ENCODE measurements at regions not wholly inside any gene's neighbourhood (a gene's known extent, or its start where the extent isn't known, plus 50 kb on each side); places are given as distances from the start of the nearest gene placed in this dataset.

- H3K27ac ChIP-seq, result peak overlapping the region; percentile 24
- DNase-seq (ENCODE audit: low spot score), result no peak
- no peak for TF ChIP-seq CTCF (IDR thresholded peaks at IDR 0.05)
- no peak overlapping the region for H3K4me3 ChIP-seq
These were observed 64.6 kb upstream of the FOXN2 start for GRCh38 chr2:48249631-48250473.

GRCh38 chr2:48250474-48250844 is 64.0 kb upstream of the FOXN2 start:
- DNase-seq (ENCODE audit: low spot score), result no peak
- Histone ChIP-seq H3K4me3 (no peak overlapping the region), H3K27ac (no peak overlapping the region)
- TF ChIP-seq CTCF (IDR thresholded peaks at IDR 0.05), result no peak

GRCh38 chr2:48250943-48251342 is 63.5 kb upstream of the FOXN2 start:
- no peak overlapping the region for H3K4me3 ChIP-seq
- no peak overlapping the region for H3K27ac ChIP-seq
- TF ChIP-seq CTCF (IDR thresholded peaks at IDR 0.05), result no peak
- no peak for DNase-seq (ENCODE audit: low spot score)

- Histone ChIP-seq H3K27ac (no peak overlapping the region), H3K4me3 (no peak overlapping the region)
- TF ChIP-seq CTCF (IDR thresholded peaks at IDR 0.05), result no peak
- DNase-seq (ENCODE audit: low spot score), result no peak
These were observed 62.9 kb upstream of the FOXN2 start for GRCh38 chr2:48251437-48252148.

GRCh38 chr2:48253301-48253700 is 61.2 kb upstream of the FOXN2 start:
- TF ChIP-seq CTCF (IDR thresholded peaks at IDR 0.05), result no peak
- no peak overlapping the region for H3K27ac ChIP-seq

GRCh38 chr2:48254839-48255238 is 59.6 kb upstream of the FOXN2 start:
- no peak overlapping the region for H3K4me3 ChIP-seq
- TF ChIP-seq CTCF (IDR thresholded peaks at IDR 0.05), result no peak
- no peak for DNase-seq (ENCODE audit: low spot score)
- H3K27ac ChIP-seq, result no peak overlapping the region

More at GRCh38 chr2:48253301-48253700, 61.2 kb upstream of the FOXN2 start:
- H3K4me3 ChIP-seq, result no peak overlapping the region
- no peak for DNase-seq (ENCODE audit: low spot score)

- H3K4me3 ChIP-seq, result no peak overlapping the region
- no peak for DNase-seq (ENCODE audit: low spot score)
- no peak overlapping the region for H3K27ac ChIP-seq
- TF ChIP-seq CTCF (IDR thresholded peaks at IDR 0.05), result no peak
These were observed 57.0 kb upstream of the FOXN2 start for GRCh38 chr2:48257456-48257855.

Measured in coronary artery (tissue), 2 donors.